GM10266 (cell line): ENCODE measurements at regions not wholly inside any gene's neighbourhood (a gene's known extent, or its start where the extent isn't known, plus 50 kb on each side); places are given as distances from the start of the nearest gene placed in this dataset.

ENCODE experiments used
- DNase-seq: peaks from one replicate; pipeline ENCODE4 v3.0.0; 2012; ENCODE audit errors: extremely low spot score
- TF ChIP-seq, protein P1 (sequence below): IDR thresholded peaks from 2 replicates; pipeline ENCODE4 v1.5.1; 2012; ENCODE audit warnings: mild to moderate bottlenecking, low read depth; ENCODE audit not compliant: control insufficient read depth, insufficient read depth; ENCODE audit errors: missing control alignments

- no peak for DNase-seq
- TF ChIP-seq, protein P1, sequence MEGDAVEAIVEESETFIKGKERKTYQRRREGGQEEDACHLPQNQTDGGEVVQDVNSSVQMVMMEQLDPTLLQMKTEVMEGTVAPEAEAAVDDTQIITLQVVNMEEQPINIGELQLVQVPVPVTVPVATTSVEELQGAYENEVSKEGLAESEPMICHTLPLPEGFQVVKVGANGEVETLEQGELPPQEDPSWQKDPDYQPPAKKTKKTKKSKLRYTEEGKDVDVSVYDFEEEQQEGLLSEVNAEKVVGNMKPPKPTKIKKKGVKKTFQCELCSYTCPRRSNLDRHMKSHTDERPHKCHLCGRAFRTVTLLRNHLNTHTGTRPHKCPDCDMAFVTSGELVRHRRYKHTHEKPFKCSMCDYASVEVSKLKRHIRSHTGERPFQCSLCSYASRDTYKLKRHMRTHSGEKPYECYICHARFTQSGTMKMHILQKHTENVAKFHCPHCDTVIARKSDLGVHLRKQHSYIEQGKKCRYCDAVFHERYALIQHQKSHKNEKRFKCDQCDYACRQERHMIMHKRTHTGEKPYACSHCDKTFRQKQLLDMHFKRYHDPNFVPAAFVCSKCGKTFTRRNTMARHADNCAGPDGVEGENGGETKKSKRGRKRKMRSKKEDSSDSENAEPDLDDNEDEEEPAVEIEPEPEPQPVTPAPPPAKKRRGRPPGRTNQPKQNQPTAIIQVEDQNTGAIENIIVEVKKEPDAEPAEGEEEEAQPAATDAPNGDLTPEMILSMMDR: no peak
These were observed 182.3 kb upstream of the CDYL start for GRCh38 chr6:4593951-4594350.

DNA sequence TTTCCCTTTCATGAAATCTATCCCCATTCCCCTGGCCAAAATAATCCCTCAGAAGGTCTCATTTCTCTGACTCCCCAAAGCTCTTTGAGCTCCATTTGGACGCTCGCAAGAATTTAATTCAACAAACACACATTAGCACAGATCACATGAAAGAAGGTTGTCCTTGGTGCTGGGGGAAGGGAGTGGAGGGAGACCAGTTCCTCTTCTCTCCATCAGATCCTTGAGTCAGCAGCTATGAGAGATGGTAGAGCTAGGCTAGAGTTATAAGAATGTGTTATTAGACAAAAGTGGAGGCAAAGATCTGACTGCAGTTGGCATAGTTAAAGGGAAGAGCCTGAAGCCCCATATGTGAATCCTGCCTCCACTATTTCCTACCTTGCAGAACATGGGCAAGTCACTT is 184.2 kb upstream of the CDYL start:
- DNase-seq: no peak
- TF ChIP-seq, protein P1: no peak

DNA sequence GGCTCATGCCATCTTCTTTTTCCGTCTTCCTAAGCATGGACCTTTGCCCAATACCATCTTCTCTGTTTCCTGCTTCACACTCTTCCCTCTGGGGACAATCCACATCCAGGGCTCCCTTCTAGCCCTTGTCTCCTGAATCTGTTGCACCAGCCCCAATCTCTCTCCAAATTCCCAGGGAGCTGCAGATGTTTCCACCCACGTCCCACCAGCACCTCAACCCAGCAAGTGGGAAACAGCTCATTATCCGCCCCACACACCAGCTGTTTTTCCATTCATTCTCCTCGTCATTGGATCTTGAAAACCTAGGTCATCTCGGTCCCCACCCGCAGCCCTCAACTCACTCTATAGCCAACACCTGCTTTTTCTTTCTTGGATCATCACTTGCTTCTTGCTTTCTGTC is 185.0 kb upstream of the CDYL start:
- no peak for DNase-seq
- TF ChIP-seq, protein P1: no peak

DNA sequence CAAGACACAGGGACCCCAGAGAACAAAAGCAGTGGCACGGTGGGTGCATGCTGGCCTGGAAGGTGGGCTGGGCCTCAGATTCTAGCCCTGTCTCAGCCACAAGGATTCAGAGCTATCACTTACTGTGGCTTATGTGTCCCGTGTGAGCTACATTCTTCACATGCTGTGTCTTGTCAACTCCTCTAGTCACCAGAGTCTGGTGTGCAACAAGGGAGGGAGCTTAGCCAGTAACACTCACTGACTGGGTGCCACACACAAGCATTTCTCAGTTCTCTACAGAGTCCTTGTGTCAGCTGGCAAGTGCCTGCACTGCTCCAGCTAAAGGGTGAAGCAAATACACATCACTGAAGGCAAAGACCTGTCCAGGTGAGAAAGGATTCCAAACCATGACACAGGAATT is 186.9 kb upstream of the CDYL start:
- DNase-seq: no peak
- TF ChIP-seq, protein P1: no peak

- no peak for DNase-seq
- TF ChIP-seq, protein P1: no peak
These were observed 187.6 kb upstream of the CDYL start for GRCh38 chr6:4588581-4588980.

DNA sequence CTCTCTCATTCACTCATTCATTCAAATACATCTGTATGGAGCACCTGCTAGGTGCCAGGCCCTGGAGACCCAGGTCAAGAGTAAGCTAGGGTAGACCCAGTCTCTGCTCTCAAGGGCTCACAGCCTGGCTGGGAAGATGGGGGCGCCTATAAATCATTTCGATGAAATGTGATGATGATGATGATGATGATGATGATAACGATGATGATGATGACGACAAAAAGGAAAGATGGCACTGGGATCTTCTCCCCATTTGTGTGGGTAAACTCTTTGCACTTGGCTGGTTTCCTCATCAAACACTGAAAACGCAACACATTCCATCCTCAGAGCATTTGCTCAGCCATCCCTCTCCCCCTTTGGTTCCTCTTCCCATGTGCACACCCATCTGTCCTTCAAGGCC is 188.0 kb upstream of the CDYL start:
- TF ChIP-seq, protein P1: no peak
- DNase-seq: no peak

DNA sequence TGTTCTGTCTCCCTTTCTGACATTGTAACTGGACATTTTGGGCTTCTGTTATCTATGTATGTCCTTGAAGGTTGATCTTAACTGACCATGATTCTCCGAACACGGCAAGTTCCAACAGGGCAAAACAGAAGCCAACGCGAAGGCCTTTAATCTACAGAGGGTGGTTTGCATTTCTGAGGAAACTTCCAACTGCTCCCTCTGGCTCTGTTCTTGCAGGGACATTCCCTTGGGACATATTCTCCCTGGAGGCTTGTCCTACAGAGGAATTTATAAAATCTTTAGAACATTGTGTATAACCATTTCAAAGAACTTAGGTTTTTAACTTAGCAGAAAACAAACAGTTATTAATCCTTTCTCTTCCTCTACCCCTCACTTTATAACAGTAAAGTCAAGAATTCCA is 189.0 kb upstream of the CDYL start:
- TF ChIP-seq, protein P1: no peak
- no peak for DNase-seq
